Activated T-cell treated with anti-CD3 and anti-CD28 coated beads for 4 hours (primary cell): ENCODE measurements at regions not wholly inside any gene's neighbourhood (a gene's known extent, or its start where the extent isn't known, plus 50 kb on each side); places are given as distances from the start of the nearest gene placed in this dataset.

Experiments used
- DNase-seq: peaks from one replicate; pipeline ENCODE4 v3.0.0-alpha.2; 2020

- no peak for DNase-seq
Observed at GRCh38 chr6:12384357-12384912, 94.3 kb downstream of the EDN1 start.

- DNase-seq: no peak
Observed at GRCh38 chr6:12385316-12385715, 95.2 kb downstream of the EDN1 start.

GRCh38 chr6:12386816-12387215 lies 96.7 kb downstream of the EDN1 start:
- DNase-seq: no peak

- DNase-seq: no peak
Observed at GRCh38 chr6:12391472-12391871, 101.3 kb downstream of the EDN1 start.

GRCh38 chr6:12392490-12392889 lies 102.3 kb downstream of the EDN1 start:
- DNase-seq: no peak

GRCh38 chr6:12393100-12393499 lies 102.9 kb downstream of the EDN1 start:
- no peak for DNase-seq

- DNase-seq: no peak
Observed at GRCh38 chr6:12394170-12394569, 104.0 kb downstream of the EDN1 start.

- no peak for DNase-seq
Observed at GRCh38 chr6:12395898-12396297, 105.7 kb downstream of the EDN1 start.

- DNase-seq: no peak
Observed at GRCh38 chr6:12401200-12401599, 111.0 kb downstream of the EDN1 start.

- DNase-seq: no peak
Observed at GRCh38 chr6:12403201-12403826, 113.2 kb downstream of the EDN1 start.

GRCh38 chr6:12403947-12404647 lies 113.9 kb downstream of the EDN1 start:
- no peak for DNase-seq

GRCh38 chr6:12404651-12405050 lies 114.5 kb downstream of the EDN1 start:
- DNase-seq: no peak

- no peak for DNase-seq
Observed at GRCh38 chr6:12408752-12409151, 118.6 kb downstream of the EDN1 start.

GRCh38 chr6:12410946-12411345 lies 120.8 kb downstream of the EDN1 start:
- no peak for DNase-seq

- DNase-seq: no peak
Observed at GRCh38 chr6:12414096-12414675, 124.0 kb downstream of the EDN1 start.

GRCh38 chr6:12415980-12416598 lies 125.9 kb downstream of the EDN1 start:
- no peak for DNase-seq

GRCh38 chr6:12417191-12417590 lies 127.0 kb downstream of the EDN1 start:
- no peak for DNase-seq

GRCh38 chr6:12418946-12419345 lies 128.8 kb downstream of the EDN1 start:
- no peak for DNase-seq

- DNase-seq: no peak
Observed at GRCh38 chr6:12419631-12420272, 129.6 kb downstream of the EDN1 start.

GRCh38 chr6:12420626-12421025 lies 130.5 kb downstream of the EDN1 start:
- DNase-seq: no peak

- no peak for DNase-seq
Observed at GRCh38 chr6:12421596-12421995, 131.4 kb downstream of the EDN1 start.

- no peak for DNase-seq
Observed at GRCh38 chr6:12422848-12423247, 132.7 kb downstream of the EDN1 start.

- no peak for DNase-seq
Observed at GRCh38 chr6:12423832-12424231, 133.7 kb downstream of the EDN1 start.
